NT2/D1 (cell line): ENCODE measurements at regions not wholly inside any gene's neighbourhood (a gene's known extent, or its start where the extent isn't known, plus 50 kb on each side); places are given as distances from the start of the nearest gene placed in this dataset.
A peak's percentile ranks its signal among the peaks of the same experiment; 100 is the strongest.
"Not testable (repeated sequence)": the region's sequence is repeated elsewhere in the genome, so short reads cannot be mapped to it uniquely, and the experiment has no call there.

Experiments used
- DNase-seq: peaks from one replicate; pipeline ENCODE4 v3.0.0-alpha.2; 2011; ENCODE audit warnings: low read depth, low spot score
- H3K27me3 ChIP-seq: 2 replicates; pipeline ENCODE4 v1.6.0; 2011; ENCODE audit warnings: mild to moderate bottlenecking; ENCODE audit not compliant: insufficient read length, insufficient read depth
- H3K36me3 ChIP-seq: 2 replicates; pipeline ENCODE4 v1.6.1; 2011; ENCODE audit warnings: mild to moderate bottlenecking, low read length, mixed read lengths; ENCODE audit not compliant: insufficient read depth, insufficient read length
- H3K4me1 ChIP-seq: 2 replicates; pipeline ENCODE4 v1.5.1; 2011; ENCODE audit not compliant: insufficient read depth, insufficient read length
- H3K4me3 ChIP-seq: 2 replicates; pipeline ENCODE4 v1.5.1; 2011; ENCODE audit warnings: low read depth; ENCODE audit not compliant: insufficient read length
- H3K9ac ChIP-seq: 2 replicates; pipeline ENCODE4 v1.6.0; 2011; ENCODE audit warnings: low read depth; ENCODE audit not compliant: insufficient read length
- H3K9me3 ChIP-seq: 2 replicates; pipeline ENCODE4 v1.5.1; 2011; ENCODE audit warnings: mild to moderate bottlenecking, low read length; ENCODE audit not compliant: insufficient read depth
- SUZ12 ChIP-seq: IDR thresholded peaks from 2 replicates; pipeline ENCODE4 v1.6.1; 2011; ENCODE audit not compliant: insufficient read length, insufficient read depth; ENCODE audit errors: extremely low read depth
- YY1 ChIP-seq: IDR thresholded peaks from 2 replicates; pipeline ENCODE4 v1.6.1; 2011; ENCODE audit not compliant: insufficient read length, insufficient read depth
- ZNF274 ChIP-seq: IDR thresholded peaks from 2 replicates; pipeline ENCODE4 v1.6.1; 2011; ENCODE audit warnings: mild to moderate bottlenecking, low read depth, low read length

DNA sequence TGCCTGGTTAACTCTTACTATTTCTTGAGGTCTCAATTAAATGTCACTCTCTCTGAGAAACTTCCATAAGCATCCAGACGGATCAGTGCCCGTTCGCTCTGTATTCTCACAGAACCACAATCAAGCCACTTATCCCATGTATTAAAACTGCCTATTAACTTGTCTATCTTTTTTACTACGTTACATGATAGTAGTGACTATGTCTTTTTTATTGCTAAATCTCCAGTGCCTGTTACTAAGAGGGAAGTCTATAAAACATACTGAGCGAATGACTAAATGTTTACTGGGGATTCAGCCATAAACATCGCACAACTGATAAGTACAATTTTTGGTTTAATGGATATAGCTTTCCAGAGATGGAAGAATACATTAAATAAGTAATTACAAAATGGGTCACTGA lies 399.9 kb downstream of the NXPH1 start:
- Histone ChIP-seq H3K27me3 (no peaks in the 10 kb centered on the region), H3K4me3 (no peak overlapping the region), H3K9ac (no peak overlapping the region), H3K9me3 (no peaks in the 10 kb centered on the region), H3K36me3 (no peaks in the 10 kb centered on the region), H3K4me1 (no peaks in the 10 kb centered on the region)
- TF ChIP-seq YY1 (no peak), ZNF274 (no peak), SUZ12 (no peak)
- DNase-seq, result no peak

DNA sequence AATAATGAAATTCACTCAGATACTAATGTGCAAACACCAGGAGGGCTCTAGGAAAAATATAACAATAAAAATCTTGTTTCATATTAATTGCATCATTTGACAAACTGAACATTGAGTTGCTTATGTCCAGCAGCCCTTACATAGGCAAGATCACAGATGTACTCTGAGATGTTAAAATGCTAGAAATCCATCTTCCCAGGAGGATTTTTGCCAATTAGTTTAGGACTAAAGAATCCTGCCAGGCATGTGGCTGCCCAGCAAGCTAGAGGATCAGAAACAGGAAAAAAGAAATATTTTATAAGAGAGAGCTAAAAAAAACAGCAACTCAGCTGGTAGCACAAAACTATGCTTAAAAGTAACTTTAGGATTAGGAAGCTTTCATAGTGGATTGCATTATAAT lies 407.8 kb downstream of the NXPH1 start:
- H3K36me3 ChIP-seq, result no peaks in the 10 kb centered on the region
- H3K4me3 ChIP-seq, result no peak overlapping the region
- H3K27me3 ChIP-seq, result no peaks in the 10 kb centered on the region
- no peaks in the 10 kb centered on the region for H3K9me3 ChIP-seq
- H3K4me1 ChIP-seq, result no peaks in the 10 kb centered on the region
- TF ChIP-seq YY1 (no peak), ZNF274 (no peak), SUZ12 (no peak)
- no peak overlapping the region for H3K9ac ChIP-seq
- no peak for DNase-seq

GRCh38 chr7:8871716-8872115 lies 438.3 kb downstream of the NXPH1 start:
- TF ChIP-seq SUZ12 (no peak), YY1 (no peak), ZNF274 (no peak)
- H3K9ac ChIP-seq, result no peak overlapping the region
- no peak for DNase-seq
- H3K9me3 ChIP-seq, result no peaks in the 10 kb centered on the region
- H3K27me3 ChIP-seq, result no peaks in the 10 kb centered on the region
- H3K4me3 ChIP-seq, result no peak overlapping the region
- H3K36me3 ChIP-seq, result no peaks in the 10 kb centered on the region
- H3K4me1 ChIP-seq, result no peaks in the 10 kb centered on the region

- TF ChIP-seq YY1, result no peak
- no peak for TF ChIP-seq ZNF274
- no peak for TF ChIP-seq SUZ12
- no peaks in the 10 kb centered on the region for H3K9me3 ChIP-seq
- no peaks in the 10 kb centered on the region for H3K27me3 ChIP-seq
- H3K9ac ChIP-seq, result no peak overlapping the region
- no peak overlapping the region for H3K4me3 ChIP-seq
- H3K4me1 ChIP-seq, result no peaks in the 10 kb centered on the region
- DNase-seq, result peak; percentile 9
- H3K36me3 ChIP-seq, result no peaks in the 10 kb centered on the region
Observed at GRCh38 chr7:8881916-8882315, 448.5 kb downstream of the NXPH1 start.

DNA sequence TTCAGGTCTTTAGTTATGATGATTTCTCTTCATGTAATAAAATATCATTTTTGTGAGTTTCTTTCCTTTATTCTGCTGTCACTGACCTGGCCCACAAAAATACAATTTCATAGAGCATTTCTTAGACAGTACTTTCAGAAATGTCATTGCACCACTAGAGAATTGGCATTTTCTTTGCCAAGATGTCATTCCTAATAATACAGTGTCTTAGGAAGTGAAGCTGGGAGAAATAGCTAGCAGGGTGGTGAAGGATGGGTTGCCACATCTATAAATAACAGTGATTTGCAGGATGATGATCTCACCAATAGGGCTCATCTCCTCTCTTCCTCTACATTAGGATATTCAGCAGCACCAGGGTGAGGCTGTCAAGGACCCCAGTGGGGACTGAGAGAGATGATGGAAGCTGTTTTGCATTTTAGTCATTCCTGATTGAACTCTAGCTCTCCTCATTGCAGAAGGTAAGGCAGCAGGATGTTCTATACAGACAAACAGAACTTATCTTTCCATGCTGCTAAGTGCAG lies 452.1 kb downstream of the NXPH1 start:
- Histone ChIP-seq H3K4me3 (no peak overlapping the region), H3K9ac (no peak overlapping the region), H3K4me1 (no peaks in the 10 kb centered on the region), H3K36me3 (no peaks in the 10 kb centered on the region), H3K27me3 (no peaks in the 10 kb centered on the region), H3K9me3 (0 out of 2 replicates have a peak, but pooled peaks cover 6% of the 10 kb centered on the region)
- DNase-seq, result no peak
- TF ChIP-seq SUZ12 (no peak), YY1 (no peak), ZNF274 (no peak)

DNA sequence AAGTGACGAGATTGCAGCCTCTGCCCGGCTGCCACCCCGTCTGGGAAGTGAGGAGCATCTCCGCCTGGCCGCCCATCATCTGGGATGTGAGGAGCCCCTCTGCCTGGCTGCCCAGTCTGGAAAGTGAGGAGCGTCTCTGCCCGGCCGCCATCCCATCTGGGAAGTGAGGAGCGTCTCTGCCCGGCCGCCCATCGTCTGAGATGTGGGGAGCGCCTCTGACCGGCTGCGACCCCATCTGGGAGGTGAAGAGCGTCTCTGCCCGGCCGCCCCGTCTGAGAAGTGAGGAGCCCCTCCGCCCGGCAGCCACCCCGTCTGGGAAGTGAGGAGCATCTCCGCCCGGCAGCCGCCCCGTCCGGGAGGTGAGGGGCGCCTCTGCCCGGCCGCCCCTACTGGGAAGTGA lies 456.9 kb downstream of the NXPH1 start:
- DNase-seq, H3K4me3 ChIP-seq, H3K27me3 ChIP-seq, H3K4me1 ChIP-seq, H3K9ac ChIP-seq, H3K9me3 ChIP-seq, H3K36me3 ChIP-seq: not testable (repeated sequence)

GRCh38 chr7:8893775-8894174 lies 460.4 kb downstream of the NXPH1 start:
- no peaks in the 10 kb centered on the region for H3K4me1 ChIP-seq
- DNase-seq, result no peak
- no peak for TF ChIP-seq ZNF274
- TF ChIP-seq SUZ12, result no peak
- no peak for TF ChIP-seq YY1

More at GRCh38 chr7:8893775-8894174, 460.4 kb downstream of the NXPH1 start:
- H3K36me3 ChIP-seq, result no peaks in the 10 kb centered on the region
- H3K4me3 ChIP-seq, result no peak overlapping the region
- H3K27me3 ChIP-seq, result no peaks in the 10 kb centered on the region
- H3K9me3 ChIP-seq, result 0 out of 2 replicates have a peak, but pooled peaks cover 6% of the 10 kb centered on the region
- H3K9ac ChIP-seq, result no peak overlapping the region
